SU-DHL-6 (cell line): ENCODE measurements at regions not wholly inside any gene's neighbourhood (a gene's known extent, or its start where the extent isn't known, plus 50 kb on each side); places are given as distances from the start of the nearest gene placed in this dataset.

Experiments
- H2AFZ ChIP-seq: fragments of 200-600 bp; sonication (generic); 2 replicates; pipeline ENCODE4 v1.6.1; 2014; ENCODE audit warnings: low read depth, mild to moderate bottlenecking, moderate library complexity, mixed read lengths, antibody characterized with exemption, low read length; ENCODE audit not compliant: severe bottlenecking
- H3F3A ChIP-seq: fragments of 200-600 bp; shearing (Covaris generic); 2 replicates; pipeline ENCODE4 v1.6.0; 2016; ENCODE audit warnings: antibody characterized with exemption, mild to moderate bottlenecking; ENCODE audit not compliant: insufficient read depth
- H3K27ac ChIP-seq: fragments of 200-600 bp; sonication (generic); 2 replicates; pipeline ENCODE4 v1.5.1; 2016; ENCODE audit warnings: low read depth, mild to moderate bottlenecking, low read length, moderate library complexity, mixed read lengths
- H3K27me3 ChIP-seq: fragments of 200-600 bp; sonication (generic), shearing (Covaris generic); 2 replicates; pipeline ENCODE4 v1.6.0; 2014; ENCODE audit warnings: mild to moderate bottlenecking, low read length
- H3K36me3 ChIP-seq: fragments of 200-600 bp; sonication (generic); 2 replicates; pipeline ENCODE4 v1.6.1; 2014; ENCODE audit warnings: mild to moderate bottlenecking, low read length, mixed read lengths
- H3K4me2 ChIP-seq: fragments of 300-600, 200-600 bp; shearing (Covaris generic), sonication (generic); 2 replicates; pipeline ENCODE4 v1.6.0; 2014; ENCODE audit warnings: low read length, low read depth, mild to moderate bottlenecking; ENCODE audit not compliant: poor library complexity, severe bottlenecking
- H3K4me3 ChIP-seq: fragments of 200-600 bp; sonication (generic); 2 replicates; pipeline ENCODE4 v1.5.1; 2014; ENCODE audit warnings: antibody characterized with exemption, low read length, mild to moderate bottlenecking, mixed read lengths; ENCODE audit not compliant: insufficient read depth, poor library complexity, severe bottlenecking
- H3K79me2 ChIP-seq: fragments of 200-600 bp; sonication (generic); 2 replicates; pipeline ENCODE4 v1.6.1; 2014; ENCODE audit warnings: mild to moderate bottlenecking, low read length, moderate library complexity; ENCODE audit not compliant: insufficient read depth
- H3K9ac ChIP-seq: fragments of 200-600 bp; sonication (generic); 2 replicates; pipeline ENCODE4 v1.7.0; 2014; ENCODE audit warnings: mild to moderate bottlenecking, low read length
- H3K9me2 ChIP-seq: fragments of 200-600 bp; sonication (generic); replicated peaks from 2 replicates; pipeline ENCODE4 v1.6.1; 2014; ENCODE audit warnings: low read length; ENCODE audit not compliant: insufficient read depth
- H3K9me3 ChIP-seq: fragments of 200-600 bp; sonication (generic); 2 replicates; pipeline ENCODE4 v1.6.1; 2014; ENCODE audit warnings: low read length, mixed read lengths; ENCODE audit not compliant: insufficient read depth
- H4K20me1 ChIP-seq: fragments of 200-600 bp; sonication (generic); 2 replicates; pipeline ENCODE4 v1.6.1; 2014; ENCODE audit warnings: low read depth, mild to moderate bottlenecking, antibody characterized with exemption, low read length, moderate library complexity, mixed read lengths
- CTCF ChIP-seq: fragments of 200-600 bp; sonication (generic); IDR thresholded peaks from one replicate; pipeline ENCODE4 v1.5.1; 2017; ENCODE audit warnings: antibody characterized with exemption, mild to moderate bottlenecking, low read length, moderate library complexity; ENCODE audit not compliant: insufficient read depth, poor library complexity, severe bottlenecking
- EZH2phosphoT487 ChIP-seq: fragments of 200-600 bp; sonication (generic), shearing (Covaris generic); conservative IDR thresholded peaks from 2 replicates; pipeline ENCODE4 v1.6.1; 2018; ENCODE audit warnings: mild to moderate bottlenecking, antibody characterized with exemption, low read length, moderate library complexity, mixed read lengths

GRCh38 chr3:80159990-80160506 is 392.2 kb upstream of the ROBO1 start:
- H3K4me2 ChIP-seq = no peak overlapping the region
- H3K79me2 ChIP-seq = no peaks in the 10 kb centered on the region
- no peak overlapping the region for H2AFZ ChIP-seq
- H3K9me2 ChIP-seq = no peaks in the 10 kb centered on the region
- no peak overlapping the region for H3K27ac ChIP-seq
- no peaks in the 10 kb centered on the region for H3K9me3 ChIP-seq
- no peak for TF ChIP-seq EZH2phosphoT487
- no peak for TF ChIP-seq CTCF
- H3K27me3 ChIP-seq = no peaks in the 10 kb centered on the region
- H3K36me3 ChIP-seq = no peaks in the 10 kb centered on the region
- no peak overlapping the region for H3K9ac ChIP-seq
- no peak overlapping the region for H3K4me3 ChIP-seq
- H4K20me1 ChIP-seq = no peaks in the 10 kb centered on the region
- H3F3A ChIP-seq = no peaks in the 10 kb centered on the region

GRCh38 chr3:80158332-80158731 is 390.5 kb upstream of the ROBO1 start:
- Histone ChIP-seq H3K79me2 (no peaks in the 10 kb centered on the region), H3K4me3 (no peak overlapping the region), H3K9ac (no peak overlapping the region), H2AFZ (no peak overlapping the region), H3K27me3 (no peaks in the 10 kb centered on the region), H3K4me2 (no peak overlapping the region), H3K9me2 (no peaks in the 10 kb centered on the region), H3F3A (no peaks in the 10 kb centered on the region), H4K20me1 (no peaks in the 10 kb centered on the region), H3K27ac (no peak overlapping the region), H3K9me3 (no peaks in the 10 kb centered on the region), H3K36me3 (no peaks in the 10 kb centered on the region)
- TF ChIP-seq EZH2phosphoT487 (no peak), CTCF (no peak)

DNA sequence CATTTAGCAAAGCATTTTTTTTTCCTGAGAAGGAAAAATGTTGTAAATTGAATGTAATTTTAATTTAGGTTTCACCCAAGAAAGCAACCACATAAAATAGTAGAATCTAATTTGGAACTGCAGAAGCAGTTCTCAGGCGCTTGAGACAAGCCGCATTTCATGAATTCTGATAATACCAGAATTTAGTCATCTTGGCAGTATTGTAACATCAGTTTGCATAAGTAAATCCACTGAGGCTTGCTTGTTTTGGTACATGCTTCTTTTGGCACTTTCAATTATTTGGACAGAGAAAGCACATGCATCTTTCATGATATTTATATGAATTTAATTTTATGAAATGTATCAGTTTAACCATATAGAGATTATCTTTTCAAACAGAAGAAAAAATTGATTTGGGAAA is 389.7 kb upstream of the ROBO1 start:
- no peaks in the 10 kb centered on the region for H3K36me3 ChIP-seq
- no peaks in the 10 kb centered on the region for H4K20me1 ChIP-seq
- no peak overlapping the region for H3K4me2 ChIP-seq
- H3K27me3 ChIP-seq = no peaks in the 10 kb centered on the region
- TF ChIP-seq CTCF (no peak), EZH2phosphoT487 (no peak)
- H3F3A ChIP-seq = no peaks in the 10 kb centered on the region
- no peak overlapping the region for H3K4me3 ChIP-seq
- no peak overlapping the region for H3K9ac ChIP-seq
- H3K27ac ChIP-seq = no peak overlapping the region
- no peaks in the 10 kb centered on the region for H3K79me2 ChIP-seq
- H3K9me3 ChIP-seq = no peaks in the 10 kb centered on the region
- no peak overlapping the region for H2AFZ ChIP-seq
- H3K9me2 ChIP-seq = no peaks in the 10 kb centered on the region
